Psoas muscle (tissue), 7 donors: ENCODE measurements at regions not wholly inside any gene's neighbourhood (a gene's known extent, or its start where the extent isn't known, plus 50 kb on each side); places are given as distances from the start of the nearest gene placed in this dataset.
A peak's percentile ranks its signal among the peaks of the same experiment; 100 is the strongest.

Source experiments
- ATAC-seq, 4 donors: fragments of 200-7000 bp; cut with Tn5 transposase; one replicate each; pipeline ENCODE4 v1.9.1; 2020; ENCODE audit warnings: moderate library complexity in 3 of 4, mild to moderate bottlenecking in 2 of 4
- DNase-seq, 2 donors: peaks; one replicate each; pipeline ENCODE4 v3.0.0-alpha.2; 2020
- H3K27ac ChIP-seq: fragments of 200-600 bp; one replicate; pipeline ENCODE4 v1.8.0; 2022
- H3K27me3 ChIP-seq, 3 donors: fragments of 200-600 bp in 1 of 3; one replicate each; pipeline versions ENCODE4 v1.6.1 to v1.8.0; 2013 to 2022; ENCODE audit warnings: low read length in 2 of 3, mild to moderate bottlenecking in 2 of 3, moderate library complexity in 1 of 3; ENCODE audit not compliant: insufficient read depth in 3 of 3
- H3K36me3 ChIP-seq, 2 donors: fragments of 200-600 bp in 1 of 2; one replicate each; pipeline versions ENCODE4 v1.6.1 to v1.8.0; 2013 to 2022; ENCODE audit warnings: low read depth in 1 of 2, mild to moderate bottlenecking in 1 of 2, moderate library complexity in 1 of 2; ENCODE audit not compliant: insufficient read depth in 1 of 2
- H3K4me1 ChIP-seq: fragments of 200-600 bp; one replicate; pipeline ENCODE4 v1.8.0; 2022
- H3K4me3 ChIP-seq: fragments of 200-600 bp; one replicate; pipeline ENCODE4 v1.8.0; 2022; ENCODE audit warnings: mild to moderate bottlenecking
- H3K9me3 ChIP-seq: fragments of 200-600 bp; one replicate; pipeline ENCODE4 v1.8.0; 2022
- WGBS, 3 donors: extraction: QIAGEN DNeasy Blood & Tissue Kit; methylation state at CpG; one replicate each; pipeline versions ENCODE4 v1.1.6 to v1.1.7; 2013; 5-methylcytosine and 5-hydroxymethylcytosine counted together
- intact Hi-C, 2 donors: fragments of 100-400 bp; cut with DNase I; formaldehyde crosslinking; loops; one replicate each; pipeline versions ENCODE4 v1.11.0 to v1.14.2; 2022
- TF ChIP-seq, protein P1 (sequence below): fragments of 200-600 bp; IDR thresholded peaks from one replicate; pipeline ENCODE4 v1.8.0; 2022; ENCODE audit warnings: antibody characterized with exemption
- donor health status: healthy with polysubstance abuse.
- donor health status: DM: no; HTN: no; CAD: no; lungs with moderate emphysema.
- donor health status: Bipolar disorder and iron deficiency.
- donor health status: healthy.
- donor health status: DM: yes; HTN: yes; CAD: no.
- donor health status: DM: no; HTN: no; CAD: no.
- donor health status: DM: yes; HTN: yes; CAD: no.

DNA sequence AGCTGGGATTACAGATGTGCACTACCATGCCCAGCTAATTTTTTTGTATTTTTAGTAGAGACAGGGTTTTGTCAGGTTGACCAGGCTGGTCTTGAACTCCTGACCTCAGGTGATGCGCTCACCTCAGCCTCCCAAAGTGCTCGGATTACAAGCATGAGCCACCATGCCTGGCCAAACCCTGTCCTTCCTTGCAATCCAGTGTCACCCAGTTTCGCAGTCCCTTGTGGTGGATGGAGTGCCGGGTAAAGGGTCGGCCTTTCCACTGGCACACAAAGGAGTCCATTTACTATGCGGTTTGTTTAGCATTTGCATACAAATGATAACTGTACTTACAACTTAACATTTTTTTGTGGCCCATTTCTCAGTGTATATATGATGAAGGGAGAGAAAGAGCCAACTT, 99.3 kb upstream of the TIAM2 start:
- Histone ChIP-seq H3K4me1 (no peaks in the 10 kb centered on the region), H3K27ac (no peak overlapping the region), H3K36me3 (no peaks in the 10 kb centered on the region), H3K4me3 (no peak overlapping the region), H3K27me3 (no peaks in the 10 kb centered on the region), H3K9me3 (no peaks in the 10 kb centered on the region)
- ATAC-seq (no peak), DNase-seq (no peak)
- WGBS, 3 donors: 88 to 97% (median 88%) methylated on average over 6 of the region's 6 CpGs
- TF ChIP-seq, protein P1, sequence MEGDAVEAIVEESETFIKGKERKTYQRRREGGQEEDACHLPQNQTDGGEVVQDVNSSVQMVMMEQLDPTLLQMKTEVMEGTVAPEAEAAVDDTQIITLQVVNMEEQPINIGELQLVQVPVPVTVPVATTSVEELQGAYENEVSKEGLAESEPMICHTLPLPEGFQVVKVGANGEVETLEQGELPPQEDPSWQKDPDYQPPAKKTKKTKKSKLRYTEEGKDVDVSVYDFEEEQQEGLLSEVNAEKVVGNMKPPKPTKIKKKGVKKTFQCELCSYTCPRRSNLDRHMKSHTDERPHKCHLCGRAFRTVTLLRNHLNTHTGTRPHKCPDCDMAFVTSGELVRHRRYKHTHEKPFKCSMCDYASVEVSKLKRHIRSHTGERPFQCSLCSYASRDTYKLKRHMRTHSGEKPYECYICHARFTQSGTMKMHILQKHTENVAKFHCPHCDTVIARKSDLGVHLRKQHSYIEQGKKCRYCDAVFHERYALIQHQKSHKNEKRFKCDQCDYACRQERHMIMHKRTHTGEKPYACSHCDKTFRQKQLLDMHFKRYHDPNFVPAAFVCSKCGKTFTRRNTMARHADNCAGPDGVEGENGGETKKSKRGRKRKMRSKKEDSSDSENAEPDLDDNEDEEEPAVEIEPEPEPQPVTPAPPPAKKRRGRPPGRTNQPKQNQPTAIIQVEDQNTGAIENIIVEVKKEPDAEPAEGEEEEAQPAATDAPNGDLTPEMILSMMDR: no peak
- intact Hi-C loops: no loop called here

DNA sequence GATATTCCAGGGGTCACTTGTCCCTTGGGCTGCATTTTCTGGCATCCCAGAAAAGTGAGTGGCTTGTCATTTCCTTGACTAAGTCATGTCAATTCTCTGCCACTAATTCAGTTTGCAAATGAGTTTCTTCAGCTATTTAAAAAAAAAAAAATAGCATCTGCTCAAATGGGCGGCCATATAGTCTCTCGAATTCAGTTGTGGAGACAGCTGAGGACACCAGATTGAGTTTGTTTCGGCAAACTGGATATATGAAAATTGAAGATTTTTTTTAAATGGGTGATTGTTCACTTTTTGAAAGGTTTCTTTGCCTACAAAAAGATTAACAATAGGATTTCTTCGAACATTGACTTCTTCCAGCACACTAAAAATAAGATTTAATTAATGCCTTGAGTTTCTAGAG, 96.3 kb upstream of the TIAM2 start:
- no peaks in the 10 kb centered on the region for H3K36me3 ChIP-seq
- intact Hi-C loops: no loop called here
- no peak overlapping the region for H3K4me3 ChIP-seq
- no peak overlapping the region for H3K27ac ChIP-seq
- DNase-seq (no peak), ATAC-seq (no peak)
- TF ChIP-seq, protein P1: no peak
- no peaks in the 10 kb centered on the region for H3K9me3 ChIP-seq
- WGBS, 3 donors: 94 to 96% (median 95%) methylated on average over 4 of the region's 4 CpGs
- no peaks in the 10 kb centered on the region for H3K27me3 ChIP-seq
- no peaks in the 10 kb centered on the region for H3K4me1 ChIP-seq

DNA sequence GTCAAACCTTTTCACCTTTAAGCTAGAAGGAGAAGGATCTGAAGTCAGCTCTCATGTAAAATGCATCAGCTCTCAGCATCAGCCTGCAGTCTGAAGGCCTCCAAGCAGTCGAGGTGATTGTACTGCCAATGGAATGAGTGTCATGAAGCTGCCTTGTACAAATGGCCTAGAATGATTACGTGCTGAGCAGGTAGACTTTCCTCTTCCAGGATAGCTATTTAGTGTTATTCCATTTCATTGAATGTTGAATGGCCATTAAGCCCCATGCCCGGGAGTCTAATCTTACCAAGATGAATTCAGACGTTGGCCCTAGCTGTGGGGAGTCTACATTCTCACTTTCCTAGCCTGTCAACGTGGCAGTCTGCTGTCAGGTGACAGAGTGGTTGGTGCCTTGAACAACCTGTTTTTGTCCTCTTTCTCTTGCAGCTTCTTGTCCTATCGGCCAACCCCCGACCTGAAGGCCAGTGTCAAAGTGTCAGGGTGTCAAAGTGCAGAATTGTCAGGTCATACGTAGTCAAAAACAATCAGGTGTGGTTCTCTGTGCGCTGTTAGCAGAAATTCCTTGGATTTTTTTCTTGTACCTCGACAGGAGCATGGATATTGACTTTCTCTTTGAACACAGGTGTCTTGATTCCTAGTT, 95.2 kb upstream of the TIAM2 start:
- TF ChIP-seq, protein P1: no peak
- DNase-seq (no peak), ATAC-seq (no peak)
- Histone ChIP-seq H3K36me3 (no peaks in the 10 kb centered on the region), H3K27me3 (no peaks in the 10 kb centered on the region), H3K4me3 (no peak overlapping the region), H3K4me1 (no peaks in the 10 kb centered on the region), H3K27ac (no peak overlapping the region), H3K9me3 (no peaks in the 10 kb centered on the region)
- 84 to 92% (median 89%) methylated on average over 10 of the region's 10 CpGs for WGBS, 3 donors
- intact Hi-C loops: no loop called here

DNA sequence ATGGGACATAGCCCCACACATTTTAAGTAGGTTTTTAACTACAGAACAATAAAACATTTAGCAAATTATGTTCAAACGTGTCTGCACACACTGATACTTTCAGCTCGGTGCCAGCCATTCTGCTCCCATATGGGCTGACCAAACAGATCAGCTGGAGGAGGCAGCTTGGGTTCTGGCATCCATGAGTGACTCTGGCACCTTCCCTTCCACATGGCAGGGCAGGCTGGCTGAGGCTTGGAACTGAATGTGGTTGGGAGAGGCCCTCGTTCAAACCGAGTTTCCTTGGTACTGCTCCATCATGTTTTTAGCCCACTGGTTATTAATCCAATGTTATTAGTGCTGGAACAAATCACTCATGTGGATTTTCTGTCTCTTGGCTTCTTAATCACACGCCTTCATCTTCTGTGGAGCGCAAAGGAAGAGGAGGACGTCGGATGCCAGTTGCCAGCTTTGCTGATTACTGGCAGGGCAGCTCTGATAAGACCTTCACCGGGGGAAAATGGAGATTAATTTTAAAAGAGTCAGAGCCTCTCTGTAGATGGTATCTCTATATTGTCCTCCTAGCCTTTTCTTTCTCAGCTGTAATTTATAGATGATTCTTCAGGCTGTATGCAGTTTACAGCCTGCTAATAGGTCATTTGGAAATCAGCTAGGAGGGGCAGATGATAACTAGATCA, 93.1 kb upstream of the TIAM2 start:
- Histone ChIP-seq H3K4me3 (no peak overlapping the region), H3K4me1 (no peaks in the 10 kb centered on the region), H3K36me3 (no peaks in the 10 kb centered on the region), H3K27ac (no peak overlapping the region), H3K9me3 (no peaks in the 10 kb centered on the region), H3K27me3 (no peaks in the 10 kb centered on the region)
- DNase-seq (no peak), ATAC-seq (no peak)
- TF ChIP-seq, protein P1: no peak
- WGBS, 3 donors: 41 to 63% (median 48%) methylated on average over 9 of the region's 9 CpGs
- intact Hi-C loops: no loop called here

DNA sequence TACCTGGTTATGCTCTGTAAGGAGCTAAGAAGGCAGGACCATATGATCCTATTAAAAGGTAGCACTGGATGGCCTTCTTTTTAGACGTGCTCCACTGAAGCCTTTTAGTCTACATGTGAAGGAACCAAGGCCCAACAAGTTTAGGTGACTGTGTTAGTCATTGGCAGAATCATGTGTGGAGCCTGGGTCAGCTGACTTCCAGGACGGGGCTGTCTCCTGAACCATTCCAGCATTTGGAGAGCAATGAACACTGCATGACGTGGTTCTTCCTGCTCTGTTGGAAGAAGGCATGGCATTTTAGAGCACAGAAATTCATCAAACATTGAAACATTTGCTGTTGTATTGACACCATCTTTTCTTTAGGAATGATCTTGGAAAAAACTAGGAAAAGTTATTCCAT, 87.8 kb upstream of the TIAM2 start:
- TF ChIP-seq, protein P1: no peak
- H3K36me3 ChIP-seq: peaks cover 0 to 22% of the 10 kb centered on the region in 2 donors
- H3K27me3 ChIP-seq: no peaks in the 10 kb centered on the region
- no peak for DNase-seq
- H3K27ac ChIP-seq: no peak overlapping the region
- peak in 2 of 4 donors; percentile 30 to 37 for ATAC-seq
- 34 to 58% (median 39%) methylated on average over 3 of the region's 3 CpGs for WGBS, 3 donors
- no peak overlapping the region for H3K4me3 ChIP-seq
- intact Hi-C loops: no loop called here
- H3K4me1 ChIP-seq: no peaks in the 10 kb centered on the region
- no peaks in the 10 kb centered on the region for H3K9me3 ChIP-seq
